Mesenchymal stem cell (in vitro differentiated cells and primary cell): ENCODE measurements at regions not wholly inside any gene's neighbourhood (a gene's known extent, or its start where the extent isn't known, plus 50 kb on each side); places are given as distances from the start of the nearest gene placed in this dataset.

Experiments used
- DNase-seq: peaks from one replicate; pipeline ENCODE4 v3.0.0-alpha.2; 2013
- H2AFZ ChIP-seq: one replicate; pipeline ENCODE4 v1.6.1; 2013; ENCODE audit warnings: low read depth, mild to moderate bottlenecking, control low read depth, inconsistent platforms, low read length, moderate library complexity
- H2AK5ac ChIP-seq: 2 replicates; pipeline ENCODE4 v1.6.1; 2013; ENCODE audit warnings: low read length, moderate library complexity, mild to moderate bottlenecking, inconsistent platforms; ENCODE audit not compliant: severe bottlenecking
- H2BK120ac ChIP-seq: one replicate; pipeline ENCODE4 v1.6.1; 2013; ENCODE audit warnings: low read depth, mild to moderate bottlenecking, inconsistent platforms, low read length, moderate library complexity
- H2BK12ac ChIP-seq, 2 experiments: one replicate each; pipeline ENCODE4 v1.6.1; 2013; ENCODE audit warnings: inconsistent platforms in 2 of 2, low read length in 2 of 2, mild to moderate bottlenecking in 2 of 2, moderate library complexity in 2 of 2, control low read depth in 1 of 2
- H2BK15ac ChIP-seq: one replicate; pipeline ENCODE4 v1.6.1; 2013; ENCODE audit warnings: mild to moderate bottlenecking, low read depth, inconsistent platforms; ENCODE audit not compliant: poor library complexity, severe bottlenecking
- H2BK5ac ChIP-seq: 2 replicates; pipeline ENCODE4 v1.6.1; 2013; ENCODE audit warnings: low read depth, mild to moderate bottlenecking, low read length, control low read depth, inconsistent platforms; ENCODE audit not compliant: poor library complexity, severe bottlenecking
- H3K14ac ChIP-seq, 2 experiments: one replicate each; pipeline ENCODE4 v1.6.1; 2013; ENCODE audit warnings: inconsistent platforms in 2 of 2, low read length in 2 of 2, control low read depth in 1 of 2, mild to moderate bottlenecking in 1 of 2, moderate library complexity in 1 of 2
- H3K18ac ChIP-seq, 2 experiments: one replicate each; pipeline ENCODE4 v1.6.1; 2013; ENCODE audit warnings: inconsistent platforms in 2 of 2, low read length in 2 of 2, control low read depth in 1 of 2, low read depth in 1 of 2, mild to moderate bottlenecking in 1 of 2
- H3K23ac ChIP-seq, 2 experiments: one replicate each; pipeline ENCODE4 v1.6.1; 2013; ENCODE audit warnings: inconsistent platforms in 2 of 2, low read length in 2 of 2, mild to moderate bottlenecking in 2 of 2, moderate library complexity in 2 of 2, control low read depth in 1 of 2
- H3K27ac ChIP-seq: 2 replicates; pipeline ENCODE4 v1.5.1; 2013; ENCODE audit warnings: mild to moderate bottlenecking, moderate library complexity, low read length, control low read depth, inconsistent platforms; ENCODE audit not compliant: poor library complexity, severe bottlenecking
- H3K27me3 ChIP-seq, 2 experiments: 2 replicates each; pipeline versions ENCODE4 v1.6.1 to v1.7.0; 2013; ENCODE audit warnings: low read length in 2 of 2, mild to moderate bottlenecking in 2 of 2, moderate library complexity in 2 of 2, control low read depth in 1 of 2, inconsistent platforms in 1 of 2; ENCODE audit not compliant: control insufficient read depth in 1 of 2, insufficient read depth in 1 of 2
- H3K36me3 ChIP-seq, 2 experiments: 2 replicates each; pipeline versions ENCODE4 v1.6.1 to v1.7.0; 2013; ENCODE audit warnings: low read length in 2 of 2, control low read depth in 1 of 2, inconsistent platforms in 1 of 2, low read depth in 1 of 2, mild to moderate bottlenecking in 1 of 2; ENCODE audit not compliant: insufficient read depth in 2 of 2, control insufficient read depth in 1 of 2
- H3K4ac ChIP-seq, 2 experiments: one replicate each; pipeline ENCODE4 v1.6.1; 2013; ENCODE audit warnings: inconsistent platforms in 2 of 2, low read length in 2 of 2, mild to moderate bottlenecking in 2 of 2, moderate library complexity in 2 of 2, control low read depth in 1 of 2, low read depth in 1 of 2
- H3K4me1 ChIP-seq: 2 replicates; pipeline ENCODE4 v1.6.1; 2013; ENCODE audit warnings: low read depth, low read length, control low read depth; ENCODE audit not compliant: control insufficient read depth, insufficient read depth
- H3K4me2 ChIP-seq: 2 replicates; pipeline ENCODE4 v1.6.1; 2013; ENCODE audit warnings: low read length, mild to moderate bottlenecking, inconsistent platforms; ENCODE audit not compliant: poor library complexity, severe bottlenecking
- H3K4me3 ChIP-seq, 2 experiments: 2 replicates each; pipeline versions ENCODE4 v1.5.1 to v1.7.0; 2013; ENCODE audit warnings: low read length in 2 of 2, mild to moderate bottlenecking in 2 of 2, control low read depth in 1 of 2, low read depth in 1 of 2; ENCODE audit not compliant: insufficient read depth in 1 of 2
- H3K79me1 ChIP-seq: replicated peaks from 2 replicates; pipeline ENCODE4 v1.6.1; 2013; ENCODE audit warnings: mild to moderate bottlenecking, control low read depth, low read length, inconsistent platforms; ENCODE audit not compliant: poor library complexity, severe bottlenecking
- H3K9ac ChIP-seq: 2 replicates; pipeline ENCODE4 v1.7.0; 2013; ENCODE audit warnings: mild to moderate bottlenecking, low read length, moderate library complexity
- H3K9me3 ChIP-seq: 2 replicates; pipeline ENCODE4 v1.7.0; 2013; ENCODE audit warnings: mild to moderate bottlenecking, low read length; ENCODE audit not compliant: control insufficient read depth
- H4K8ac ChIP-seq: one replicate; pipeline ENCODE4 v1.6.1; 2013; ENCODE audit warnings: inconsistent platforms, mild to moderate bottlenecking, low read length, moderate library complexity
- H4K91ac ChIP-seq: one replicate; pipeline ENCODE4 v1.6.1; 2013; ENCODE audit warnings: mild to moderate bottlenecking, low read length, inconsistent platforms
- WGBS: methylation state at CpG from one replicate; pipeline ENCODE4 v1.1.7; 2013; ENCODE audit warnings: mixed read lengths; 5-methylcytosine and 5-hydroxymethylcytosine counted together

DNA sequence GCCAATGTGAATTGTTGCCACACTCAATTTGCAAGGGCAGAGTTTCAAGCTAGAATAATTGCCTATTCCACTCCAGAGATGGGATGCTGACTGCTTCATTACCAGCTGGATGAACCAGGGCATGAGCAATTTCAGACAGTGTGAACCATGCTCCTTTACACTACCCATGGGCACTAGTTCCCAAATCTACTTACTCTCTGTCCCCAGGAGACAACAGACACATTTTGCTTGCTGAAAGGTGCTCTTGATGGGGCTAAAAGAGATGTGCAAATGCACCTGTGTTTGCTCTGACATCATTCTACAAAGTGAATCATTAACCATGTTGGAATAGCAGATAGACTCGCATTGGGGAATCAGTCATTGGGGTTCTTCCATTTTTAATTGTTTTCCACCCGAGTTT is 522.3 kb upstream of the NUDT12 start:
- Histone ChIP-seq H3K79me1 (no peaks in the 10 kb centered on the region), H3K14ac (no peak overlapping the region), H3K4me2 (no peak overlapping the region), H3K9me3 (peaks cover 8% of the 10 kb centered on the region), H3K18ac (no peak overlapping the region), H2BK12ac (no peak overlapping the region), H2BK5ac (no peak overlapping the region), H3K4me1 (no peaks in the 10 kb centered on the region), H3K27ac (no peak overlapping the region), H3K36me3 (no peaks in the 10 kb centered on the region), H2AFZ (no peak overlapping the region), H3K9ac (no peak overlapping the region), H2BK120ac (no peak overlapping the region), H3K23ac (no peak overlapping the region), H3K4ac (no peak overlapping the region), H3K27me3 (no peaks in the 10 kb centered on the region), H2BK15ac (no peak overlapping the region), H4K91ac (no peak overlapping the region), H4K8ac (no peak overlapping the region), H3K4me3 (no peak overlapping the region), H2AK5ac (no peak overlapping the region)
- WGBS, result no CpG with 5 or more reads among the region's 2 CpGs
- no peak for DNase-seq

DNA sequence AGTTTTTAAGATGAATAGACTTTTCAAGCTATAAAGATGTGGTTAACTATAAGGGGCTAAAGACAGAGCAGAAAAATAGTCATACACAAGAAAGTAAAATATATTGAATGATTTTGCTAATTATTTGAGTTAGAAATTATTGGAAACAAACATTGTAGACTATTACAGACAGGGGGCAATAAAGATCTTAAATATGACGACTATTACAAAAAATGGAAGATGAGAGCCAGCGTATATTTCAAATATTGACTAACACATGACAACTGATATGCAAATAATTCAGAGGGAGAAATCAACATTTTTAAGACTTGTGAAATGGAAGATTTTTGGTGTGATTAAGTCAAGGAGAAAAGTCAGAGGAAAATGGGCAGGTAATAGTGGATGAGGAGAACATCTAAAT is 520.2 kb upstream of the NUDT12 start:
- Histone ChIP-seq H3K9me3 (peaks cover 5% of the 10 kb centered on the region), H3K4me3 (no peak overlapping the region), H3K9ac (no peak overlapping the region), H3K27me3 (no peaks in the 10 kb centered on the region), H2BK15ac (no peak overlapping the region), H3K14ac (no peak overlapping the region), H3K4me1 (no peaks in the 10 kb centered on the region), H3K18ac (no peak overlapping the region), H3K79me1 (no peaks in the 10 kb centered on the region), H3K36me3 (no peaks in the 10 kb centered on the region), H2BK5ac (no peak overlapping the region), H3K4ac (no peak overlapping the region), H2BK12ac (no peak overlapping the region), H2AFZ (no peak overlapping the region), H3K23ac (no peak overlapping the region), H4K91ac (no peak overlapping the region), H3K27ac (no peak overlapping the region), H2BK120ac (no peak overlapping the region), H3K4me2 (no peak overlapping the region), H2AK5ac (no peak overlapping the region), H4K8ac (no peak overlapping the region)
- DNase-seq, result no peak
- WGBS, result no CpG with 5 or more reads among the region's 2 CpGs

DNA sequence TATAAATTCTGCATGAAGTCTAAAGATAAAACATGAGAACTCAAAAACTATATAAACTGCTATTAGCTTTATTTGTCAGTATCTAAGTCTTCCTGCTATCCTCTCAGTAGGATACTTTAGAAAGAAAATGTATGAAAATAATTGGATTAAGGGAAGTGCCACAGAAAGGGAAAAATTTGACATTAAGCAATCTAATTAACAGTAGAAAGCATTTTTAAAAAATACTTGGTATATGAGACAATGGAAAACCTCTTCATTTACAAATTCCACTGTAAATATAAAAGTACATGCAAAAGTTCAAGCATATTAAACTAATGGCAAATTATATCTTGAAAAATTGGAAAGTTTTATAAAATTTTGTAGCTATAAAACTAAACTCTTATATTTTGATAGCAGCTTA is 518.6 kb upstream of the NUDT12 start:
- no peaks in the 10 kb centered on the region for H3K36me3 ChIP-seq
- H3K4ac ChIP-seq, result no peak overlapping the region
- no peak overlapping the region for H2BK12ac ChIP-seq
- H2AFZ ChIP-seq, result no peak overlapping the region
- H2AK5ac ChIP-seq, result no peak overlapping the region
- no peak overlapping the region for H2BK15ac ChIP-seq
- H3K23ac ChIP-seq, result no peak overlapping the region
- no peak overlapping the region for H3K9ac ChIP-seq
- no peak overlapping the region for H3K18ac ChIP-seq
- no peak overlapping the region for H3K4me3 ChIP-seq
- H3K9me3 ChIP-seq, result peaks cover 5% of the 10 kb centered on the region
- no peak overlapping the region for H4K8ac ChIP-seq
- H4K91ac ChIP-seq, result no peak overlapping the region
- H3K14ac ChIP-seq, result no peak overlapping the region
- no peak overlapping the region for H3K4me2 ChIP-seq
- DNase-seq, result no peak
- H3K79me1 ChIP-seq, result no peaks in the 10 kb centered on the region
- H3K4me1 ChIP-seq, result no peaks in the 10 kb centered on the region
- H2BK120ac ChIP-seq, result no peak overlapping the region
- no peak overlapping the region for H3K27ac ChIP-seq
- H3K27me3 ChIP-seq, result no peaks in the 10 kb centered on the region
- no peak overlapping the region for H2BK5ac ChIP-seq

- Histone ChIP-seq H4K91ac (no peak overlapping the region), H3K36me3 (no peaks in the 10 kb centered on the region), H3K9ac (no peak overlapping the region), H2AFZ (no peak overlapping the region), H3K79me1 (no peaks in the 10 kb centered on the region), H3K4ac (no peak overlapping the region), H3K4me3 (no peak overlapping the region), H4K8ac (no peak overlapping the region), H3K4me1 (no peaks in the 10 kb centered on the region), H2BK5ac (no peak overlapping the region), H3K23ac (no peak overlapping the region), H3K4me2 (no peak overlapping the region), H3K18ac (no peak overlapping the region), H3K9me3 (peaks cover 5% of the 10 kb centered on the region), H2BK12ac (no peak overlapping the region), H3K27me3 (no peaks in the 10 kb centered on the region), H3K27ac (no peak overlapping the region), H2BK120ac (no peak overlapping the region), H2AK5ac (no peak overlapping the region), H3K14ac (no peak overlapping the region), H2BK15ac (no peak overlapping the region)
- no peak for DNase-seq
- 54% methylated on average over 1 of the region's 2 CpGs for WGBS
Observed at GRCh38 chr5:104080646-104081175, 518.1 kb upstream of the NUDT12 start.
